HepG2 (cell line): ENCODE measurements at regions not wholly inside any gene's neighbourhood (a gene's known extent, or its start where the extent isn't known, plus 50 kb on each side); places are given as distances from the start of the nearest gene placed in this dataset.

Source experiments
- ATAC-seq: fragments of 200-7000 bp; cut with Tn5 transposase; 3 replicates; pipeline ENCODE4 v1.9.1; 2020; ENCODE audit warnings: mild to moderate bottlenecking, moderate library complexity
- BruUV-seq: library from RNA; stranded (reverse); fragments of 400-500 nt; replicated peaks from 2 replicates; lab custom pipeline; 2021; lab: Mats Ljungman, UMichigan
- CTCF ChIA-PET: fragments of 300-600 bp; formaldehyde crosslinking; extraction: SDS; loops from one replicate; lab custom pipeline; 2021; ENCODE audit warnings: low total read pairs, inconsistent platforms, low intra/inter-chr PET ratio; lab: Yijun Ruan, JAX
- POLR2A ChIA-PET: fragments of 350-600 bp; sonication (Branson Sonifier 250); formaldehyde crosslinking; loops from one replicate; lab custom pipeline; 2020; ENCODE audit warnings: antibody characterized with exemption, inconsistent platforms; lab: Yijun Ruan, JAX
- DNase-seq: peaks from one replicate; pipeline ENCODE4 v3.0.0-alpha.2; 2015; ENCODE audit warnings: low spot score
- FAIRE-seq: peaks from 3 replicates; lab custom pipeline; 2011; peaks lifted over from hg19 to GRCh38; lab: Jason Lieb, UNC
- H2AFZ ChIP-seq: one replicate; pipeline ENCODE4 v1.6.1; 2011; ENCODE audit warnings: low read length, inconsistent platforms
- H3K27ac ChIP-seq: fragments of 300-600 bp; 3 replicates; pipeline ENCODE4 v1.8.0; 2011; ENCODE audit warnings: mixed run types, mild to moderate bottlenecking, mixed read lengths, low read length, inconsistent platforms; ENCODE audit not compliant: insufficient read depth; ENCODE audit errors: extremely low read length
- H3K27me3 ChIP-seq, 2 experiments: fragments of 200-600 bp in 1 of 2; 2 replicates in 1 of 2; 3 replicates in 1 of 2; pipeline versions ENCODE4 v1.6.0 to v1.8.0; 2011; ENCODE audit warnings: low read length in 2 of 2, mild to moderate bottlenecking in 2 of 2, moderate library complexity in 2 of 2, inconsistent platforms in 1 of 2; ENCODE audit not compliant: insufficient read depth in 2 of 2, control insufficient read depth in 1 of 2
- H3K36me3 ChIP-seq, 2 experiments: fragments of 200-600 bp in 1 of 2; replicated peaks in 1 of 2; 2 replicates in 1 of 2; 3 replicates in 1 of 2; pipeline versions ENCODE4 v1.5.1 to v1.8.0; 2011; ENCODE audit warnings: low read length in 2 of 2, inconsistent platforms in 1 of 2; ENCODE audit not compliant: insufficient read depth in 2 of 2, control insufficient read depth in 1 of 2
- H3K4me1 ChIP-seq: 2 replicates; pipeline ENCODE4 v1.5.1; 2012; ENCODE audit warnings: low read length, inconsistent platforms; ENCODE audit not compliant: insufficient read depth
- H3K4me2 ChIP-seq: 2 replicates; pipeline ENCODE4 v1.6.0; 2011; ENCODE audit warnings: low read depth, low read length, inconsistent platforms
- H3K4me3 ChIP-seq, 3 experiments: fragments of 200-600 bp in 1 of 3; sonication (generic), shearing (Covaris generic) in 1 of 3; replicated peaks in 1 of 3; 2 replicates each; pipeline ENCODE4 v1.5.1; 2011 to 2016; ENCODE audit warnings: low read length in 3 of 3, inconsistent platforms in 2 of 3, low read depth in 2 of 3, mild to moderate bottlenecking in 2 of 3, control low read depth in 1 of 3, mixed read lengths in 1 of 3; ENCODE audit not compliant: insufficient read depth in 1 of 3
- H3K79me2 ChIP-seq: one replicate; pipeline ENCODE4 v1.6.1; 2011; ENCODE audit warnings: low read length, inconsistent platforms; ENCODE audit not compliant: insufficient read depth
- H3K9ac ChIP-seq: 2 replicates; pipeline ENCODE4 v1.6.0; 2011; ENCODE audit warnings: mild to moderate bottlenecking, low read depth, low read length, inconsistent platforms; ENCODE audit not compliant: insufficient read depth
- H3K9me3 ChIP-seq: 2 replicates; pipeline ENCODE4 v1.5.1; 2012; ENCODE audit warnings: mild to moderate bottlenecking, low read length
- H4K20me1 ChIP-seq: 2 replicates; pipeline ENCODE4 v1.6.0; 2011; ENCODE audit warnings: inconsistent platforms, mild to moderate bottlenecking, low read length, moderate library complexity; ENCODE audit not compliant: insufficient read depth
- ATF1 ChIP-seq: IDR thresholded peaks from 2 replicates; pipeline ENCODE4 v1.6.1; 2016; ENCODE audit warnings: mild to moderate bottlenecking, control low read depth
- ATF4 ChIP-seq, 2 experiments: fragments of 450-650 bp in 1 of 2; sonication (generic) in 1 of 2; formaldehyde crosslinking; IDR thresholded peaks; 2 replicates each; pipeline versions ENCODE4 v1.5.0 to v1.8.0; 2020 to 2022; ENCODE audit warnings: mild to moderate bottlenecking in 1 of 2, missing genetic modification reagents in 1 of 2
- DDIT3 ChIP-seq: sonication (generic); formaldehyde crosslinking; IDR thresholded peaks from 2 replicates; pipeline ENCODE4 v1.4.0; 2020; ENCODE audit warnings: mild to moderate bottlenecking, missing genetic modification reagents
- FUBP1 ChIP-seq: sonication (generic); formaldehyde crosslinking; IDR thresholded peaks from 2 replicates; pipeline ENCODE4 v1.5.1; 2020; ENCODE audit warnings: missing genetic modification reagents, mild to moderate bottlenecking, borderline replicate concordance
- HMGA1 ChIP-seq: sonication (generic); formaldehyde crosslinking; conservative IDR thresholded peaks from 2 replicates; pipeline ENCODE4 v1.4.0; 2020; ENCODE audit warnings: missing genetic modification reagents
- HNF4A ChIP-seq: sonication (generic); formaldehyde crosslinking; IDR thresholded peaks from 2 replicates; pipeline ENCODE4 v1.4.0; 2020; ENCODE audit warnings: missing genetic modification reagents
- HNF4G ChIP-seq, 2 experiments: sonication (generic) in 1 of 2; formaldehyde crosslinking in 1 of 2; IDR thresholded peaks; 2 replicates each; pipeline versions ENCODE4 v1.4.0 to v1.6.1; 2011 to 2020; ENCODE audit warnings: borderline replicate concordance in 2 of 2, low read depth in 2 of 2, mild to moderate bottlenecking in 2 of 2, low read length in 1 of 2, missing genetic modification reagents in 1 of 2, moderate library complexity in 1 of 2
- MEIS1 ChIP-seq: sonication (generic); formaldehyde crosslinking; IDR thresholded peaks from 2 replicates; pipeline ENCODE4 v1.9.0; 2021; ENCODE audit warnings: mild to moderate bottlenecking, missing genetic modification reagents, moderate library complexity, borderline replicate concordance
- MXD4 ChIP-seq: IDR thresholded peaks from 2 replicates; pipeline ENCODE4 v1.6.1; 2016; ENCODE audit warnings: mild to moderate bottlenecking, missing biosample characterization, missing genetic modification reagents
- PPARG ChIP-seq: conservative IDR thresholded peaks from 2 replicates; pipeline ENCODE4 v1.6.1; 2016; ENCODE audit warnings: missing biosample characterization, missing genetic modification reagents
- RXRA ChIP-seq: sonication (generic); formaldehyde crosslinking; IDR thresholded peaks from 2 replicates; pipeline ENCODE4 v1.5.1; 2020; ENCODE audit warnings: missing genetic modification reagents
- SP2 ChIP-seq: sonication (generic); formaldehyde crosslinking; IDR thresholded peaks from 2 replicates; pipeline ENCODE4 v1.5.1; 2020; ENCODE audit warnings: mild to moderate bottlenecking, missing genetic modification reagents
- ZNF780A ChIP-seq: sonication (generic); formaldehyde crosslinking; IDR thresholded peaks from 2 replicates; pipeline ENCODE4 v1.8.0; 2022; ENCODE audit warnings: mild to moderate bottlenecking, missing genetic modification reagents, moderate library complexity
- WGBS: methylation state at CpG from one replicate; pipeline ENCODE4 v1.1.6; 2017; ENCODE audit warnings: low lambda C conversion rate; 5-methylcytosine and 5-hydroxymethylcytosine counted together
- in situ Hi-C: cut with HindIII; loops from 2 replicates; pipeline ENCODE4 v1.10.0; 2017; ENCODE audit warnings: low pct_unique_long_range_greater_than_20kb; ENCODE audit not compliant: extremely low pct_ligation_motif_present
- intact Hi-C: fragments of 100-400 bp; cut with micrococcal nuclease; formaldehyde crosslinking; loops from one replicate; pipeline ENCODE4 v1.10.0; 2022; ENCODE audit not compliant: unreplicated experiment
- TF ChIP-seq, protein P1 (sequence below): sonication (generic); formaldehyde crosslinking; IDR thresholded peaks from 2 replicates; pipeline ENCODE4 v1.4.0; 2020; ENCODE audit warnings: missing genetic modification reagents
- TF ChIP-seq, protein P2 (sequence below), 2 experiments: sonication (generic) in 1 of 2; formaldehyde crosslinking in 1 of 2; IDR thresholded peaks; 2 replicates each; pipeline versions ENCODE4 v1.4.0 to v1.6.1; 2018 to 2020; ENCODE audit warnings: missing genetic modification reagents in 2 of 2, borderline replicate concordance in 1 of 2, low read depth in 1 of 2, mild to moderate bottlenecking in 1 of 2, missing biosample characterization in 1 of 2

- intact Hi-C loops, result no loop called here
- no peak for FAIRE-seq
- Histone ChIP-seq H3K36me3 (no peaks in the 10 kb centered on the region), H3K4me3 (no peak overlapping the region), H3K4me1 (no peaks in the 10 kb centered on the region), H3K4me2 (no peak overlapping the region), H3K9ac (no peak overlapping the region)
- DNase-seq, result no peak
- no TSS peak for BruUV-seq
- CTCF ChIA-PET, result no interaction called here
- TF ChIP-seq RXRA, result no peak
- TF ChIP-seq, protein P1, sequence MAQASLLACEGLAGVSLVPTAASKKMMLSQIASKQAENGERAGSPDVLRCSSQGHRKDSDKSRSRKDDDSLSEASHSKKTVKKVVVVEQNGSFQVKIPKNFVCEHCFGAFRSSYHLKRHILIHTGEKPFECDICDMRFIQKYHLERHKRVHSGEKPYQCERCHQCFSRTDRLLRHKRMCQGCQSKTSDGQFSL (CRISPR knock-in tag), result no peak
- TF ChIP-seq HNF4G (IDR thresholded peaks at IDR 0.05; ENCODE audit: borderline replicate concordance, low read depth, low read length), result no peak
- no peak for TF ChIP-seq HNF4G (CRISPR knock-in tag; IDR thresholded peaks at IDR 0.05; ENCODE audit: borderline replicate concordance, low read depth)
- no peak for TF ChIP-seq SP2 (CRISPR knock-in tag)
- no peak for TF ChIP-seq ZNF780A (CRISPR knock-in tag)
- TF ChIP-seq, protein P2, sequence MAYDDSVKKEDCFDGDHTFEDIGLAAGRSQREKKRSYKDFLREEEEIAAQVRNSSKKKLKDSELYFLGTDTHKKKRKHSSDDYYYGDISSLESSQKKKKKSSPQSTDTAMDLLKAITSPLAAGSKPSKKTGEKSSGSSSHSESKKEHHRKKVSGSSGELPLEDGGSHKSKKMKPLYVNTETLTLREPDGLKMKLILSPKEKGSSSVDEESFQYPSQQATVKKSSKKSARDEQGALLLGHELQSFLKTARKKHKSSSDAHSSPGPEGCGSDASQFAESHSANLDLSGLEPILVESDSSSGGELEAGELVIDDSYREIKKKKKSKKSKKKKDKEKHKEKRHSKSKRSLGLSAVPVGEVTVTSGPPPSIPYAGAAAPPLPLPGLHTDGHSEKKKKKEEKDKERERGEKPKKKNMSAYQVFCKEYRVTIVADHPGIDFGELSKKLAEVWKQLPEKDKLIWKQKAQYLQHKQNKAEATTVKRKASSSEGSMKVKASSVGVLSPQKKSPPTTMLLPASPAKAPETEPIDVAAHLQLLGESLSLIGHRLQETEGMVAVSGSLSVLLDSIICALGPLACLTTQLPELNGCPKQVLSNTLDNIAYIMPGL (CRISPR knock-in tag; IDR thresholded peaks at IDR 0.05; ENCODE audit: borderline replicate concordance in 1 of 2, low read depth in 1 of 2), result no peak
- no peak for TF ChIP-seq ATF4 (CRISPR knock-in tag; IDR thresholded peaks at IDR 0.05)
- TF ChIP-seq MEIS1 (CRISPR knock-in tag), result no peak
- TF ChIP-seq MXD4 (CRISPR knock-in tag), result no peak
- TF ChIP-seq DDIT3 (CRISPR knock-in tag), result no peak
- TF ChIP-seq PPARG (CRISPR knock-in tag), result no peak
- no peak for TF ChIP-seq FUBP1 (CRISPR knock-in tag)
- no peak for TF ChIP-seq HNF4A (CRISPR knock-in tag)
- no peak for TF ChIP-seq HMGA1 (CRISPR knock-in tag)
- no peak for TF ChIP-seq ATF1 (CRISPR knock-in tag)
- TF ChIP-seq, all 625 proteins: peak for 0
- ATAC-seq, result no peak
- 5% methylated on average over 2 of the region's 3 CpGs for WGBS
- Histone ChIP-seq H3K9me3 (no peaks in the 10 kb centered on the region), H4K20me1 (no peaks in the 10 kb centered on the region), H2AFZ (no peak overlapping the region), H3K27ac (no peak overlapping the region), H3K27me3 (no peaks in the 10 kb centered on the region), H3K79me2 (no peaks in the 10 kb centered on the region)
- in situ Hi-C loops, result loop anchor here (25.0 kb wide), 1 partner anchor 205 kb away; no protein-coding TSS in a partner anchor
- POLR2A ChIA-PET, result no interaction called here
These were observed 475.4 kb upstream of the RPS6KA3 start for GRCh38 chrX:20742106-20742505.
